H9 (cell line): ENCODE measurements at regions not wholly inside any gene's neighbourhood (a gene's known extent, or its start where the extent isn't known, plus 50 kb on each side); places are given as distances from the start of the nearest gene placed in this dataset.

Source experiments
- DNase-seq: peaks from one replicate; pipeline ENCODE4 v3.0.0-alpha.2; 2017
- H2AFZ ChIP-seq: one replicate; pipeline ENCODE4 v1.6.1; 2013; ENCODE audit warnings: mild to moderate bottlenecking, low read length, control low read depth, moderate library complexity
- H2AK5ac ChIP-seq: 2 replicates; pipeline ENCODE4 v1.6.1; 2013; ENCODE audit warnings: low read length, control low read depth, mixed read lengths; ENCODE audit not compliant: insufficient read length
- H2BK120ac ChIP-seq: one replicate; pipeline ENCODE4 v1.6.1; 2013; ENCODE audit warnings: low read depth, mild to moderate bottlenecking, low read length, control low read depth, inconsistent platforms; ENCODE audit not compliant: poor library complexity, severe bottlenecking
- H2BK12ac ChIP-seq: 2 replicates; pipeline ENCODE4 v1.6.1; 2013; ENCODE audit warnings: low read length, control low read depth, mixed read lengths, low read depth; ENCODE audit not compliant: insufficient read length
- H2BK15ac ChIP-seq: 2 replicates; pipeline ENCODE4 v1.6.1; 2013; ENCODE audit warnings: low read depth, low read length, control low read depth
- H2BK20ac ChIP-seq: one replicate; pipeline ENCODE4 v1.6.1; 2013; ENCODE audit warnings: low read depth, mild to moderate bottlenecking, low read length, control low read depth, inconsistent platforms; ENCODE audit not compliant: poor library complexity, severe bottlenecking
- H2BK5ac ChIP-seq: 2 replicates; pipeline ENCODE4 v1.6.1; 2013; ENCODE audit warnings: low read length, control low read depth, mixed read lengths; ENCODE audit not compliant: insufficient read length
- H3K14ac ChIP-seq: 2 replicates; pipeline ENCODE4 v1.6.1; 2013; ENCODE audit warnings: low read length, control low read depth; ENCODE audit not compliant: insufficient read depth
- H3K18ac ChIP-seq: 2 replicates; pipeline ENCODE4 v1.6.1; 2013; ENCODE audit warnings: low read depth, mild to moderate bottlenecking, mixed read lengths, low read length, control low read depth; ENCODE audit not compliant: insufficient read length
- H3K23ac ChIP-seq: 2 replicates; pipeline ENCODE4 v1.6.1; 2013; ENCODE audit warnings: low read length, control low read depth, mixed read lengths, low read depth; ENCODE audit not compliant: insufficient read length
- H3K23me2 ChIP-seq: 2 replicates; pipeline ENCODE4 v1.6.1; 2013; ENCODE audit warnings: low read depth, mild to moderate bottlenecking, mixed read lengths, low read length, control low read depth; ENCODE audit not compliant: insufficient read length, poor library complexity, severe bottlenecking
- H3K27ac ChIP-seq: 2 replicates; pipeline ENCODE4 v1.5.1; 2013; ENCODE audit warnings: low read length, control low read depth, mixed read lengths, low read depth; ENCODE audit not compliant: insufficient read length
- H3K27me3 ChIP-seq: 2 replicates; pipeline ENCODE4 v1.6.1; 2013; ENCODE audit warnings: low read length, control low read depth, inconsistent platforms; ENCODE audit not compliant: insufficient read depth
- H3K4ac ChIP-seq: 2 replicates; pipeline ENCODE4 v1.6.1; 2013; ENCODE audit warnings: low read depth, mild to moderate bottlenecking, control low read depth, inconsistent platforms, low read length, moderate library complexity
- H3K4me1 ChIP-seq: 2 replicates; pipeline ENCODE4 v1.6.1; 2013; ENCODE audit warnings: low read length, control low read depth, inconsistent platforms; ENCODE audit not compliant: insufficient read depth
- H3K4me2 ChIP-seq: 2 replicates; pipeline ENCODE4 v1.6.1; 2013; ENCODE audit warnings: low read length, control low read depth, mixed read lengths; ENCODE audit not compliant: insufficient read length, insufficient read depth
- H3K56ac ChIP-seq: 2 replicates; pipeline ENCODE4 v1.6.1; 2013; ENCODE audit warnings: low read depth, mild to moderate bottlenecking, mixed read lengths, low read length, control low read depth; ENCODE audit not compliant: insufficient read length
- H3K79me1 ChIP-seq: 2 replicates; pipeline ENCODE4 v1.6.1; 2013; ENCODE audit warnings: low read depth, mild to moderate bottlenecking, moderate library complexity, low read length, control low read depth, inconsistent platforms; ENCODE audit not compliant: insufficient read depth, poor library complexity, severe bottlenecking
- H3K79me2 ChIP-seq: 2 replicates; pipeline ENCODE4 v1.6.1; 2013; ENCODE audit warnings: low read length, control low read depth, inconsistent platforms; ENCODE audit not compliant: insufficient read depth
- H3K9ac ChIP-seq: 2 replicates; pipeline ENCODE4 v1.6.1; 2013; ENCODE audit warnings: low read length, control low read depth, mixed read lengths; ENCODE audit not compliant: insufficient read length; ENCODE audit errors: extremely low read depth
- H3K9me3 ChIP-seq: one replicate; pipeline ENCODE4 v1.6.1; 2013; ENCODE audit warnings: low read depth, low read length, inconsistent platforms; ENCODE audit not compliant: control insufficient read depth
- H3T11ph ChIP-seq: one replicate; pipeline ENCODE4 v1.6.1; 2013; ENCODE audit warnings: mild to moderate bottlenecking, low read length, control low read depth, inconsistent platforms
- H4K20me1 ChIP-seq: one replicate; pipeline ENCODE4 v1.6.1; 2013; ENCODE audit not compliant: control insufficient read depth, insufficient read length, insufficient read depth
- H4K5ac ChIP-seq: 2 replicates; pipeline ENCODE4 v1.6.1; 2013; ENCODE audit warnings: low read depth, mild to moderate bottlenecking, mixed read lengths, low read length, control low read depth; ENCODE audit not compliant: insufficient read length
- H4K8ac ChIP-seq: replicated peaks from 2 replicates; pipeline ENCODE4 v1.6.1; 2013; ENCODE audit warnings: low read length, control low read depth, mixed read lengths, low read depth; ENCODE audit not compliant: insufficient read length
- H4K91ac ChIP-seq: 2 replicates; pipeline ENCODE4 v1.6.1; 2013; ENCODE audit warnings: low read depth, mild to moderate bottlenecking, moderate library complexity, mixed read lengths, low read length, control low read depth; ENCODE audit not compliant: insufficient read length
- H3K27ac Mint-ChIP-seq, 3 experiments: 2 replicates in 2 of 3; 3 replicates in 1 of 3; pipeline ENCODE4 v1.8.0; 2020 to 2021; ENCODE audit warnings: mixed read lengths in 3 of 3, mild to moderate bottlenecking in 1 of 3, moderate library complexity in 1 of 3
- H3K27me3 Mint-ChIP-seq: 2 replicates; pipeline ENCODE4 v1.8.0; 2021; ENCODE audit warnings: low read depth, mild to moderate bottlenecking, moderate library complexity, mixed read lengths
- H3K36me3 Mint-ChIP-seq, 3 experiments: 2 replicates in 2 of 3; 3 replicates in 1 of 3; pipeline ENCODE4 v1.8.0; 2020 to 2021; ENCODE audit warnings: low read depth in 3 of 3, mixed read lengths in 3 of 3; ENCODE audit not compliant: insufficient read depth in 1 of 3
- H3K4me1 Mint-ChIP-seq, 2 experiments: 2 replicates each; pipeline ENCODE4 v1.8.0; 2020; ENCODE audit warnings: mixed read lengths in 2 of 2
- H3K4me3 Mint-ChIP-seq, 2 experiments: 2 replicates in 1 of 2; 3 replicates in 1 of 2; pipeline ENCODE4 v1.8.0; 2020 to 2021; ENCODE audit warnings: mild to moderate bottlenecking in 2 of 2, mixed read lengths in 2 of 2, moderate library complexity in 1 of 2
- H3K9me3 Mint-ChIP-seq, 2 experiments: 2 replicates in 1 of 2; 3 replicates in 1 of 2; pipeline ENCODE4 v1.8.0; 2020; ENCODE audit warnings: mild to moderate bottlenecking in 2 of 2, mixed read lengths in 2 of 2, moderate library complexity in 1 of 2
- CTCF ChIP-seq: fragments of 200-600 bp; sonication (generic); conservative IDR thresholded peaks from 3 replicates; pipeline ENCODE4 v1.8.0; 2021; ENCODE audit warnings: antibody characterized with exemption, mild to moderate bottlenecking
- whole genome bisulfite sequencing: extraction: QIAGEN DNeasy Blood & Tissue Kit; methylation state at CpG from one replicate; pipeline ENCODE4 v1.1.7; 2013; ENCODE audit warnings: missing lambda C conversion rate, low lambda C conversion rate, mixed read lengths; ENCODE audit not compliant: insufficient read length; ENCODE audit errors: extremely low coverage; 5-methylcytosine and 5-hydroxymethylcytosine counted together

- Histone ChIP-seq H3K79me2 (no peaks in the 10 kb centered on the region), H2BK15ac (no peak overlapping the region), H3K27ac (no peak overlapping the region), H3K56ac (no peak overlapping the region), H3K4me2 (no peak overlapping the region), H3K27me3 (no peaks in the 10 kb centered on the region), H2BK12ac (no peak overlapping the region), H2BK120ac (no peak overlapping the region), H4K20me1 (no peaks in the 10 kb centered on the region), H4K91ac (no peak overlapping the region), H3K14ac (no peak overlapping the region), H3K18ac (no peak overlapping the region), H3K9ac (no peak overlapping the region), H2BK20ac (no peak overlapping the region), H4K8ac (no peak overlapping the region), H4K5ac (no peak overlapping the region), H3K9me3 (no peaks in the 10 kb centered on the region), H3K23ac (no peak overlapping the region), H2AFZ (no peak overlapping the region), H3K23me2 (no peaks in the 10 kb centered on the region), H2AK5ac (no peak overlapping the region), H2BK5ac (no peak overlapping the region), H3K79me1 (no peaks in the 10 kb centered on the region), H3T11ph (no peak overlapping the region), H3K4me1 (no peaks in the 10 kb centered on the region), H3K4ac (no peak overlapping the region)
- H3K4me3 Mint-ChIP-seq = no peak overlapping the region
- H3K27ac Mint-ChIP-seq = no peak overlapping the region
- H3K36me3 Mint-ChIP-seq = no peaks in the 10 kb centered on the region
- peaks cover 6 to 8% of the 10 kb centered on the region in 2 experiments; a peak in 2 of 4 replicates for H3K4me1 Mint-ChIP-seq
- no CpG with 5 or more reads among the region's 5 CpGs for WGBS
- no peak for TF ChIP-seq CTCF
- peaks cover 6% of the 10 kb centered on the region for H3K27me3 Mint-ChIP-seq
- no peak for DNase-seq
- no peaks in the 10 kb centered on the region; a peak in 1 of 5 replicates for H3K9me3 Mint-ChIP-seq
Observed at GRCh38 chr9:87799503-87799902, 73.6 kb downstream of the CTSL start.
